Mammary epithelial cell (primary cell): ENCODE measurements at regions not wholly inside any gene's neighbourhood (a gene's known extent, or its start where the extent isn't known, plus 50 kb on each side); places are given as distances from the start of the nearest gene placed in this dataset.

Source experiments
- EZH2 ChIP-seq: IDR thresholded peaks from 2 replicates; pipeline ENCODE4 v1.6.1; 2012; ENCODE audit warnings: low read length, inconsistent platforms, borderline replicate concordance
- TF ChIP-seq, protein P1 (sequence below), 2 donors: IDR thresholded peaks in 1 of 2; conservative IDR thresholded peaks in 1 of 2; 2 replicates each; pipeline ENCODE4 v1.5.1; 2011 to 2012; ENCODE audit warnings: inconsistent platforms in 2 of 2, low read length in 2 of 2, mild to moderate bottlenecking in 2 of 2, control low read depth in 1 of 2, low read depth in 1 of 2; ENCODE audit not compliant: insufficient read depth in 1 of 2; ENCODE audit errors: extremely low read depth in 1 of 2

DNA sequence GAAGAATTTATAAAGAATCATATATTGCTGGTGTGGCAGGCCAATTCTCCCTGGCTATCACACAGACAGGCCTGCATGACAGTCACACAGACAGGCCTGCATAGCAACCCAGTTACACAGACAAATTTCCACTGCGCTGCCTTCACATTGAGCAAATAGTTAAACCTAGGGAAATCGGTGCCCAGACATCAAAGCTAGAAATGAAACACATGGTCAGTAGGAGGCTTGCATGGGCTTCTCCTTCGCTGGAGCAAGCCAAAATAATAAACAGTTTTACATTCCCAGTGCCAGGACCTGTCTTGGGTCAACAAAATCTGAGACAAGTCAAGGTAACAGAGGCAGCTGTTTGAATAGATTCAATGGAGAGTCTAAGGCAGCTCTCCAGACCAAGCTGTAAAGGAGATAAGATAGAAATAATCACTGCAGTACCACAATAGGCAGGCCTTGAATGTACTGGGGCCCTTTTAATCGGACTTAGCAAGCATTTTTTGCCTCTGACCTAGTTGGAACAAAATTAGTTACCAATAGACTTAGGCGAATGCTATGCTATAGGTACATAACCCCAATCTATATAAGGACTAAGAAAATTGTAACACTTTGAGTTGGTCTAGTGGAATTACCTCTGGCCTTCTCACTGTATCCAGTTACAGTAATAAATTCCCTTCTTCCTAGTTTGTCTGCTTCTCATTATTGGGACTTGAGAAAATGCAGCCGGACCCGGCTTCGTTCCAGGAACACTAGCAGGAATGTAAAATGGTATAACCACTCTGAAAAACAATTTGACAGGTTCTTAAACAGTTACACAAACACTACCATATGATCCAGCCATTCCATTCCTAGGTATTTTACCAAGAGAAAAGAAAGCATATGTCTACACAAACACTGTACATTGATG, 274.7 kb upstream of the UBE2E2 start:
- TF ChIP-seq, protein P1, sequence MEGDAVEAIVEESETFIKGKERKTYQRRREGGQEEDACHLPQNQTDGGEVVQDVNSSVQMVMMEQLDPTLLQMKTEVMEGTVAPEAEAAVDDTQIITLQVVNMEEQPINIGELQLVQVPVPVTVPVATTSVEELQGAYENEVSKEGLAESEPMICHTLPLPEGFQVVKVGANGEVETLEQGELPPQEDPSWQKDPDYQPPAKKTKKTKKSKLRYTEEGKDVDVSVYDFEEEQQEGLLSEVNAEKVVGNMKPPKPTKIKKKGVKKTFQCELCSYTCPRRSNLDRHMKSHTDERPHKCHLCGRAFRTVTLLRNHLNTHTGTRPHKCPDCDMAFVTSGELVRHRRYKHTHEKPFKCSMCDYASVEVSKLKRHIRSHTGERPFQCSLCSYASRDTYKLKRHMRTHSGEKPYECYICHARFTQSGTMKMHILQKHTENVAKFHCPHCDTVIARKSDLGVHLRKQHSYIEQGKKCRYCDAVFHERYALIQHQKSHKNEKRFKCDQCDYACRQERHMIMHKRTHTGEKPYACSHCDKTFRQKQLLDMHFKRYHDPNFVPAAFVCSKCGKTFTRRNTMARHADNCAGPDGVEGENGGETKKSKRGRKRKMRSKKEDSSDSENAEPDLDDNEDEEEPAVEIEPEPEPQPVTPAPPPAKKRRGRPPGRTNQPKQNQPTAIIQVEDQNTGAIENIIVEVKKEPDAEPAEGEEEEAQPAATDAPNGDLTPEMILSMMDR (conservative IDR thresholded peaks at IDR 0.05 in 1 of 2, IDR thresholded peaks at IDR 0.05 in 1 of 2; ENCODE audit: extremely low read depth in 1 of 2, insufficient read depth in 1 of 2, low read depth in 1 of 2, low read length in 2 of 2), result no peak
- no peak for TF ChIP-seq EZH2
